Activated CD8-positive, alpha-beta memory T cell treated with anti-CD3 and anti-CD28 coated beads, Interleukin-2, amount 50 U/mL, for 4 hours (primary cell): ENCODE measurements at regions not wholly inside any gene's neighbourhood (a gene's known extent, or its start where the extent isn't known, plus 50 kb on each side); places are given as distances from the start of the nearest gene placed in this dataset.
"Not testable (repeated sequence)": the region's sequence is repeated elsewhere in the genome, so short reads cannot be mapped to it uniquely, and the experiment has no call there.

ENCODE experiments used
- DNase-seq: peaks from one replicate; pipeline ENCODE4 v3.0.0-alpha.2; 2020

GRCh38 chr21:6561168-6561567 is 3960.2 kb upstream of the TPTE start:
- DNase-seq, result not testable (repeated sequence)

- DNase-seq, result not testable (repeated sequence)
Measured at GRCh38 chr21:6561578-6561977, 3959.8 kb upstream of the TPTE start.

- not testable (repeated sequence) for DNase-seq
Measured at GRCh38 chr21:6564543-6565166, 3956.7 kb upstream of the TPTE start.

GRCh38 chr21:6565190-6566094 is 3955.9 kb upstream of the TPTE start:
- DNase-seq, result peak; percentile 19

GRCh38 chr21:6567542-6567941 is 3953.8 kb upstream of the TPTE start:
- not testable (repeated sequence) for DNase-seq

- DNase-seq, result not testable (repeated sequence)
Measured at GRCh38 chr21:6569152-6569551, 3952.2 kb upstream of the TPTE start.

GRCh38 chr21:6569587-6570392 is 3951.6 kb upstream of the TPTE start:
- DNase-seq, result not testable (repeated sequence)

- DNase-seq, result not testable (repeated sequence)
Measured at GRCh38 chr21:6570700-6571368, 3950.5 kb upstream of the TPTE start.

GRCh38 chr21:6573576-6573975 is 3947.8 kb upstream of the TPTE start:
- not testable (repeated sequence) for DNase-seq

GRCh38 chr21:6579801-6580200 is 3941.6 kb upstream of the TPTE start:
- not testable (repeated sequence) for DNase-seq
